ENCODE measurements at regions not wholly inside any gene's neighbourhood (a gene's known extent, or its start where the extent isn't known, plus 50 kb on each side); places are given as distances from the start of the nearest gene placed in this dataset.

DNA sequence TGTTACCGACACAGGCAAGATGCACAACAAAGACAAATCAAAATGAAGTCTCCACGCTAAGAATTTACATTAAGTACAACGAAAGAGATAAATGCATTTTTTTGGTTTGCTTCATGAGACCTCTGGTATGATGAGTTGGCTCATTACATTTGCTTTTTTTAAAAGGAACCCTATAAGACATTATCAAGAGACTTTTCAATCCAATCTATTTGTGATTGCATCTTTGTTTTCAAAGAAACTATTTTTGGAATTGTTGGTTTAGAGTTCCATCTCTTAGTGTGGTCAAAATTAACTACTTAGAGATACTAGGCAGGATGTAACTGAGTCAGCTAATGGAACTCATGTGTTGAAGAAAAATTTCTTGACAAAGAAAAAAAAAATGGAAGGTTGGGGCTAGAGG, 200.1 kb downstream of the ZC3H11B start:
- TF ChIP-seq, protein P1, sequence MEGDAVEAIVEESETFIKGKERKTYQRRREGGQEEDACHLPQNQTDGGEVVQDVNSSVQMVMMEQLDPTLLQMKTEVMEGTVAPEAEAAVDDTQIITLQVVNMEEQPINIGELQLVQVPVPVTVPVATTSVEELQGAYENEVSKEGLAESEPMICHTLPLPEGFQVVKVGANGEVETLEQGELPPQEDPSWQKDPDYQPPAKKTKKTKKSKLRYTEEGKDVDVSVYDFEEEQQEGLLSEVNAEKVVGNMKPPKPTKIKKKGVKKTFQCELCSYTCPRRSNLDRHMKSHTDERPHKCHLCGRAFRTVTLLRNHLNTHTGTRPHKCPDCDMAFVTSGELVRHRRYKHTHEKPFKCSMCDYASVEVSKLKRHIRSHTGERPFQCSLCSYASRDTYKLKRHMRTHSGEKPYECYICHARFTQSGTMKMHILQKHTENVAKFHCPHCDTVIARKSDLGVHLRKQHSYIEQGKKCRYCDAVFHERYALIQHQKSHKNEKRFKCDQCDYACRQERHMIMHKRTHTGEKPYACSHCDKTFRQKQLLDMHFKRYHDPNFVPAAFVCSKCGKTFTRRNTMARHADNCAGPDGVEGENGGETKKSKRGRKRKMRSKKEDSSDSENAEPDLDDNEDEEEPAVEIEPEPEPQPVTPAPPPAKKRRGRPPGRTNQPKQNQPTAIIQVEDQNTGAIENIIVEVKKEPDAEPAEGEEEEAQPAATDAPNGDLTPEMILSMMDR (conservative IDR thresholded peaks at IDR 0.05; ENCODE audit: low read depth, low read length), result no peak
- no peak for TF ChIP-seq EZH2 (IDR thresholded peaks at IDR 0.05; ENCODE audit: borderline replicate concordance, low read depth, low read length, poor library complexity, severe bottlenecking)
